SK-N-DZ (cell line): ENCODE measurements at regions not wholly inside any gene's neighbourhood (a gene's known extent, or its start where the extent isn't known, plus 50 kb on each side); places are given as distances from the start of the nearest gene placed in this dataset.
"Not testable (repeated sequence)": the region's sequence is repeated elsewhere in the genome, so short reads cannot be mapped to it uniquely, and the experiment has no call there.

Source experiments
- DNase-seq: peaks from one replicate; pipeline ENCODE4 v3.0.0-alpha.2; 2015; ENCODE audit warnings: low spot score

DNA sequence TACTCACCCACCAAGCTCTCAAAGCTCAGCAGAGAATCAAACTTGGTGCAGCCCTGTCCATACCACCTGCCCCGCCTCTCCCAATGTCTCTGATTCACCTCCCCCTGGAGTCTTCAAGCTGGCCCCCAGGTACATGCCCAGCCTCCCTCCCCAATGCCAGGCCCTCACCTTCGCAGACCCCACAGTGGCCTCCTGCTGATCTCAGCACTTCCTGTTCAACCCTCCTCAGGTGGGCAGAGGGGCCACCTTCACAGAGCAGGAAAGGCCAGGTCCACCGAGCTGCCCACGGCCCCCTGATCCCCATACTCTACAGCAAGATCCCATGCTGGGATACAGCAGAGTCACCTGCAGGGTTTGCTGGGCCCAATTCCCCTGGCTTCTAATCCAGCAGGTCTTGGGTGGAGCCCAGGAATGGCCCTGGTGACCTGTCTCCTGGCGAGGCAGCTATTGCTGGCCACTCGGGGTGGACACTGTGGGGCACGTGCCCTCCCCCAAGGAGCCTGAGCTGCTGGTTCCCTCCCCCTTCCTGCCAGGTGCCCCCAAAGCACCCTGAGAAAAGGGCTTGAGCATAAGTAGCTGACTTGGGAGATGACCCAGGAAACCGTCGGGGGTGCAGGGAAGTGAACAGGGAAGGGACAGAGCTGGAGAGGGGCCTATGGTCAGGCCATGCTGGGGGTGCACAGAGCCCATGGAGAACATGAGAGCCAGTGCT is 150.7 kb downstream of the BRD1 start:
- DNase-seq, result no peak

DNA sequence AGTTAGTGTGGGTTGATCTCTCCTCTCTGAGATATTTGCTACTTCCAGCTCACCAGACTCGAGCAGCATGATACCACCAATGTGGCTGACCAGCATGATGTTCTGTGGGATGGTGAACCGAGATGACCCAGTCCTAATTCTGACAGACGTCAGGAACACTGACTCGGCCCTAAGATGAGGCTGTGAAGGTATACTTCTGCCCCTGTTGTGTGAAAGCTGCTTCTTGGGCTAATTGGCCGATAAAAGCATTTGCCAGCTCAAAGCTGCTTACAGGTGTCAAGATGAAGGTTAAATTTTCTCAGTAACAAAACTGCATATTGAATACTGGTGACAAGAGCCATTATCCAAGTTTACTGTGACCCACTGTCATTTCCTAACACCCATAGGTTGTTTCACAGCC is 151.4 kb downstream of the BRD1 start:
- no peak for DNase-seq

DNA sequence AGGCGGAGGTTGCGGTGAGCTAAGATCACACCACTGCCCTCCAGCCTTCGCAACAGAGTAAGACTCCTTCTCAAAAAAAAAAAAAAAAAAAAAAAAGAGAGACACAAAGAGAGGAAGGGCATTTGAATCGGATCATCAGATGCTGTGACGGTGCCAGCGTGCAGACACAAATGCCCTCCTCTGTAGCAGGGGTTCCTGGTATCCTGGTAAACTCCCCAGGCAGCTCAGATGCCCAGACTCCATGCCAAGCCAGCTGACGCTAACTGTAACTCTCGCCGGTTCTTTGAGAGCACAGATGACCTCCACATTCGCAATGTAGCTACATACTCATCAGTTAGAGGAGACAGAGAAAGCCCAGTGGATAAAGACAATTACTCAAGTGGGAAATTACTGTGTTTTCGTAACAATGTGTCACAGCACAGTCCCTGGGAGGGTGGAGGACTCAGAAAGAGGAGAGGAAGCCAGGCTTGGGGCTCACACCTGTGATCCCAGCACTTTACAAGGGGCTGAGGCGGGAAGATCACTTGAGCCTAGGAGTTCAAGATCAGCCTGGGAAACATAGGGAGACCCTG is 153.1 kb downstream of the BRD1 start:
- no peak for DNase-seq

DNA sequence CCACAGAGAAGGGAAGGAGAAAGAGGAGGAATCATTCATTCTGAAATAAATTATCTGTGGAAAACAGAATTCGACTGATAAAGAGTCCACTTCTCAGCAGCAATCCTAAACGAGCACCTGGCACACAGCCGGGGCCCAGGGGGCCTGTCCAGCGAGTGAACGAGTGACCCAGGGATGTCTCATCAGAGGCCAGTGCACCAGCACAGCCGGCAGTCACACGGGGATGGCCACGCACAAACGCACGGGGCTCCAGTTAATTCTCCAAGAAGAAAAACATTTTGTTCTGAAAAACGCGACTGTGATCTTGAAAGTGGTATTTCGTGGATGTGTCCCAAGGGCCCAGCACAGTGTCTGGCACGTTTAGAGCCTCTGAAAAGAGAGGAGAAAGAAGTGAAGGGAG is 154.6 kb downstream of the BRD1 start:
- no peak for DNase-seq

DNA sequence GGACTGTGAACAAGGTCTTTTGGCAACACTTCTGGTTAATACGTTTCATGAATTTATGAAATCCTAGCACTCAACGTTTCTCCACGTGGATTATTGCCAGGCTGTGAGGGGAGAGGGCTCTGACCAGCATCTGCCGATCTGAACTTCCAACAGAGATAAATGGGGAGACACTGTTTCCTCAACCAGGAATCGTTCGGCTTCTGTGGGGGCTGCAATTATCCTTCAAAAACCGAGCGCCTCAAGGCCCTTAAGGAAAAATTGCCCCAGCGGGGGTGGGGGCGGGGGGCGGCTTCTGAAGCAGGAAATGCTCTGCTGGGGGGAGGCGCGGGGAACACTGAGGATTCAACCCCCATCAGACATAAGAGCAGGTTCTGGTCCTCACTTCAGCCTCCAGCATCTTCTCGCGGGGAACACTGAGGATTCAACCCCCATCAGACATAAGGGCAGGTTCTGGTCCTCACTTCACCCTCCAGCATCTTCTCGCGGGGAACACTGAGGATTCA is 155.6 kb downstream of the BRD1 start:
- DNase-seq, result no peak

DNA sequence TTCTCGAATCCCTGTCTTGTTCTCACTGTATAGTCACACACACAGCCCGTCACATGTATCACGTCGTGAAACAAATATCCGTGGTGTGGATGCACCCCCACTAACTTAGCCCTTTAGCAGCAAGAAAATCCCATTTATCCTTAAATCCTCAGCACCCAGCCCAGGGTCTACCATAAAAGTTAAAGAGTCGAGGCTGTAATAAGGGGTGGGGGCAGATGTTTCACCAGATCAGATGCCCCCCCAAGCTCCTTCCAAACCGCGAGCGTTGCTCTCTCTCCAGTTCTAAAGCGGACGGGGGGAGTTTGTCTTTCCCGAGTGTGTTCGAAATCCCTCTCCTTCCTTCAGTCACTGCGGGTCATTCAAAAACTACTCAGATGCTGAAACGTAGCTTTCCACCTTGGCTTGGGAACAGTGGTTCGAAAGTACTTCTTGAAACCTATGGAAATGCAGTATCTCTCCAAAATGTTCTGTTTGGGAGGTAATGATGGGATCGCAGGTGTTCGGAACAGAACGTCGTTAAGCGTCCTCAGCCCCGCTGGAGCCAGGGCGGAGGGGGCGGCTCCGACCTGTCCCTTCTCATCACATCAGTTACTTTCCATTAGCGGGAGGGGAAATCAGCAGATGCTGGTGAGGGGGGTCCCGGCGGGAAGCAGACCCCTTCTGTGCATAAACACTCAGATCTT is 156.2 kb downstream of the BRD1 start:
- no peak for DNase-seq

DNA sequence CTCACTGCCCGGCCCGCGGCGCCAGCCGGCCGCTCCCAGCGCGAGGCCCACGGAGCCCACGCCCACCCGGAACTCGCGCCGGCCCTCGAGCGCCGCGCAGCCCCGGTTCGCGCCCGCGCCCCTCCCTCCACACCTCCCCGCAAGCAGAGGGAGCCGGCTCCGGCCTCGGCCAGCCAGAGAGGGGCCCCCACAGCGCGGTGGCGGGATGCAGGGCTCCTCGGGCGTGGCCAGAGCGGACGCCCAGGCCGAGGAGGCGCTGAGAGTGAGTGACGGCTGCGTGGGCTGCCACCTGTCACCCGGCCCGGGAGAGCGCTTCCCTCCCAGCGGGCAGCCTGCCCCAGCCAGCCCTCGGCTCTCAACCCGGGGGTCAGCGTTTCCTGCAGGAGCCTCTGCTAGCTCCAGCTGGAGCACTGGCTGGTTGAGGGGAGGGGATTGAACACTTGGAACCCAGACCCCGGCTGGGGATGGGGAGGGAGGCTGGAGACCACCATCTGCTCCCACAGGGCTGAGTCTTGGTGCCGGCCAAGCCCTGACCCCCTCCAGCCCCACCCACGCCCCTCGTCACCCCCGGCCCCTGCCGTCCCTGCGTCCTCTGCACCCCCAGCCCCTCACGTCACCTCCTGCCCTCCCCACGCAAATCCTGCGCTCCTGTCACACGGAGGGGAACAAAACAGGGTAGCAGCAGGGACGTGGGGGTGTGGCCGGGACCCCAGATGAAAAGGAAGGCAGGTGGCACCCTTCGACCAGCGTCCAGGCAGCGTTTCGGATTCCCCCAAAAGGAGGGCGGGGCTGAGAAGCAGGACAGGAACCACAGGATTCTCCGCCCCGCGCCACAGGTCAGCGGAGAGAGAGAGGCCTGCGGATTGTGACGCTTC is 157.0 kb downstream of the BRD1 start:
- DNase-seq, result no peak

DNA sequence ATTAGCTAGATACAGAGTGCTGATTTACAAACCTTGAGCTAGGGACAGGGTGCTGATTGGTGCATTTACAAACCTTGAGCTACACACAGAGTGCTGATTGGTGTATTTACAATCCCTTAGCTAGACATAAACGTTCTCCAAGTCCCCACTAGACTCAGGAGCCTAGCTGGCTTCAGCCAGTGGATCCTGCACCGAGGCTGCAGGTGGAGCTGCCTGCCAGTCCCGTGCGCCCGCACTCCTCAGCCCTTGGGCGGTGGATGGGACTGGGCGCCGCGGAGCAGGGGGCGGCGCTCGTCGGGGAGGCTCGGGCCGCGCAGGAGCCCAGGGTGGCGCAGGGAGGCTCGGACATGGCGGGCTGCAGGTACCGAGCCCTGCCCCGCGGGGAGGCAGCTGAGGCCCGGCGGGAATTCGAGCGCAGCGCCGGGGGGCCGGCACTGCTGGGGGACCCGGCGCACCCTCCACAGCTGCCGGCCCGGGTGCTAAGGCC is 157.7 kb downstream of the BRD1 start:
- DNase-seq, result not testable (repeated sequence)

DNA sequence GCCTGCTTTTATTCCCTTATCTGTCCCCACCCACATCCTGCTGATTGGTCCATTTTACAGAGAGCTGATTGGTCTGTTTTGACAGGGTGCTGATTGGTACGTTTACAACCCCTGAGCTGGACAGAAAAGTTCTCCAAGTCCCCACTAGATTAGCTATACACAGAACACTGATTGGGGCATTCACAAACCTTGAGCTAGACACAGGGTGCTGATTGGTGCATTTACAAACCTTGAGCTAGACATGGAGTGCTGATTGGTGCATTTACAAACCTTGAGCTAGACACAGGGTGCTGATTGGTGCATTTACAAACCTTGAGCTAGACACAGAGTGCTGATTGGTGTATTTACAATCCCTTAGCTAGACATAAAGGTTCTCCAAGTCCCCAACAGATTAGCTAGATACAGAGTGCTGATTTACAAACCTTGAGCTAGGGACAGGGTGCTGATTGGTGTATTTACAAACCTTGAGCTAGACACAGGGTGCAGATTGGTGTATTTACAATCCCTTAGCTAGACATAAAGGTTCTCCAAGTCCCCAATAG is 158.2 kb downstream of the BRD1 start:
- not testable (repeated sequence) for DNase-seq

DNA sequence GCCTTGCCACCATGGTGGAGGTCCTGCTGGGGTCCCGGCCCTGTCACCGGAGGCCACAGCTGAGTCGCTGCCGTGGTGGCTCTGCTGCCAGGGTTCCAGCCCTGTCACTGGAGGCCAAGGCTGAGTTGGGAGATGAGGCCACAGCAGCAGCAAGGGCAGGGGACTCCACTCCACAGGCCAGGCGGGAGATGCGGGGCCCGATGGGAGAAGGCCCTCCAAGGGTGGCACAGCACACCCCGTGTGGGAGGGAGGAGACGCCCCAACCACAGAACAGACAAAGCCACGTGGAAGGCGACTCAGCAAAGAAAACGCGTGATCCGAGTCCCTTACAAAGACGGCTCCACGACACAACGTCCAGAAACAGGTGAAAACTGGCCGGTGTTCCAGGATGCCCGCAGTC is 159.3 kb downstream of the BRD1 start:
- DNase-seq, result no peak

DNA sequence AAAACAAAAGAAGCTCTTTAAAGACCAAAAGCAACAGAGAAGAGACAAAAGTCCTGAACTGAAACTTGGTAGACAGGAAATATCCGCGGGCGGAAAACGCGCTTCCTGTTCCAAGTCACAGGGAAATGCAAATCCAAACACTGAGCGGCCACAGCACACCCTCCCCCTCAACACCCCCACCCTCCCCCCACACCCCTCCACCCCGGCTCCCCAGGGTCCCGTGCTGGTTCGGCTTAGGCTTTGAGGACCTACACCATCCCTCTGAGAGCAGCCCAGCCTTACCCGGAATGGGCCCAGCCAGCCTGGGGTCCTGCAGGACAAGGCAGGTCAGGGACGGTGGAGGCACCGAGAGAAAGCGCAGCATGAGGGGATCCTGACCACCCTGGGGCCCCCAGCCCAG is 160.4 kb downstream of the BRD1 start:
- DNase-seq, result no peak

DNA sequence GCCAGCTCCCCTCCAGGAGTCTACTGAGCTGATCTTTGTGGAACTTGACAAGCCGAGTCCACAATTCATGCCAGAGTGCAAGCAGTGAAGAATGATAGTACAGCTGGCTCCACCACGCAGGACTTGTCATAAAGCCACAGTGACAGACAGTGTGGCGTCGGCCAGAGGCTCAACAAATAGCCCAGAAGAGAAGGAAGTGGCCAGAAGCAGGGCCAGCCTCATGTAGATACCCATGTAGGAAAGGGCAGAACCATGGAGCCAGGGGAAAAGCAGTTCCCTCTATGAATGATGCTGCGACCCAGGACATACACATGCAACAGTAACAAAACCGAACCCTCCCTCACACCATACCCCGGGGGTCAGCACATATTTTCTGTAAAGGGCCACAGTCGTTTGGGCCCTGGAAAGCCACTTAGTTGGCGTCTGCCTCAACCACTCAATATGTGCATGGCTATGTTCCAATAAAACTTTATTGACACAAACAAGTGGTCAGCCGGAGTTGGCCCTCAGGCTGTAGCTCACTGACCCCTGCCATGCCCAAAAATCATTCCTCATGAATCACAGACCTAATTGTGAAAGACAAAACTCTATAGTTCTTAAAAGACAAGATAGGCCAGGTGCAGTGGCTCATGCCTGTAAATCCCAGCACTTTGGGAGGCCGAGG is 161.4 kb downstream of the BRD1 start:
- no peak for DNase-seq

DNA sequence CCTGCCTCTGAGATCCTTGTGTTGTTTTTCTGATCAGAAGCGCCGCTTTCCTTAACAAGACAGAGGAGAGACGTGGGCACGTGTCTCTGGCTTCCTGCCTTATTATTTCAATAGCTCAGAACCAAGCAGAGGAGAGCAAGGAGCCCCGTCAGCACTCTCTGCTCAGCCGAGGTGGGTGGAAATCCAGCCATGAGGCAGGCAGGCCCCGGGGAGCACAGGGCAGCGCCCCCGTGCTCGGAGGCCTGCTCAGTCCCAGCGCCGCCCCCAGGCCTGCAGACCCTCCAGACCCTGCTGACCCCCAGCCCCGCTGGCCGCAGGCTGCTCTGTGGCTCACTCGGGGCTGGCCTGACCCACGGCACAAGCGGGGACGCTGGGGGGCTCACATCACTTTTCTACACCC is 162.8 kb downstream of the BRD1 start:
- no peak for DNase-seq

DNA sequence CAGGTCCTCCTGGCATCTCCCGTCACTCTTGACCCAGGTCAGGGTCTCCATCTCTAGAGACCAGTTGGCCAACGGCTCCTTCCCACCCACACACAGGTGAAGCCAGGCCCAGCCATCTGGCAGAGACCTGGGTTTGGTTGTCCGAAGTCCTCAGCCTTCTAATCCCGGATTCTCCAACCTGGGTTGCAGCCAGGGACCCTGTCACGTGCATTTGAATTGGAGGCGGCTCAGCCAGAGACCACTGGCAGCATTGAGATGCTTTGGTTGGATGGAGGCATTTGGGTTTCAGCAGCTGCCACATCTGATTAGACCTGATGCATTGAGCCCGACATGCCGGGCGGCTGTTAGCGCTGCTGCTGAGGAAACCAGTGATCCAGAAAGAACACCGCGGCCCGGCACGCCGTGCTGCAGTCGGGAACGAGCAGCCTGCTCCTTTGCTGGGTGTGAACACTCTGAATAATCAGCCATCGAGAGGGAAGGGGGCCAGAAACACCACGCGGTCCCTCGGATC is 163.2 kb downstream of the BRD1 start:
- DNase-seq, result no peak

DNA sequence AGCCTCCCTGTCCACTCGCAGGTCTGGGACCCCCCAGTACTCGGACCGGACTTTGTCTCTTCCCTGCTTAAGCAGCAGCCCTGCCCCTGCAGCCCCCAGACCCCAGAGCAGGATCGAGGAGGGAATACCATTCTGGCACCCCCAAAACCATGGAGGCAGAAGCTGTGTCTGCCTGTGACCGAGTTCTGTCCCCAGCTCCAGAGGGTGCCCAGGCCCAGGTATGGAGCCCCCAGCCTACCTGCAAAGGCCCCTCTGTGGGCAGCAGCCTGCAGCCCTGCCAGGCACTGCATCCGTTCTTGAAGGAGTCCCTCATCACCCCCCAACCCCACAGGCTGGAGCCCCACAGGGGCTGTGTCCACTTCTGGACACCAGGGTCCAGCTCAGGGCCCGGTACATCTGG is 163.8 kb downstream of the BRD1 start:
- DNase-seq, result no peak

DNA sequence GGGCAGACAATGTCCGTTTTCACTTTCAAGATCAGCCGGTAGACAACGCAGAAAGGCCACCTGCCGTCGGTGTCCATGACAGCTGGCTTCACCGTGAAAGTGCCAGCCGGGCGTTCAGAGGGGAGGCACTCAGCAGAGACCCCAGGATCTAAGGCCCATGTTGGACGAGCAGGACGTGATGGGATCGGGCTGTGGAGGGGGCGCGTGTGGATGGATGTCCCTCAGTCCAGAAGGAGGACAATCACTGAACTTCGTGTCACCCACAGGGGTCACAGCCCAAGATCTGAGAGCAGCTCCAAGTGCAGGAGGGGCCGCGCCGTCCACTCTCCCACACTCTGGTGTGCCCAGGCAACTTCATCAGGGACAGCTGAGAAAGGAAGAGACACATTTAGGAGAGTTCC is 164.4 kb downstream of the BRD1 start:
- DNase-seq, result no peak

DNA sequence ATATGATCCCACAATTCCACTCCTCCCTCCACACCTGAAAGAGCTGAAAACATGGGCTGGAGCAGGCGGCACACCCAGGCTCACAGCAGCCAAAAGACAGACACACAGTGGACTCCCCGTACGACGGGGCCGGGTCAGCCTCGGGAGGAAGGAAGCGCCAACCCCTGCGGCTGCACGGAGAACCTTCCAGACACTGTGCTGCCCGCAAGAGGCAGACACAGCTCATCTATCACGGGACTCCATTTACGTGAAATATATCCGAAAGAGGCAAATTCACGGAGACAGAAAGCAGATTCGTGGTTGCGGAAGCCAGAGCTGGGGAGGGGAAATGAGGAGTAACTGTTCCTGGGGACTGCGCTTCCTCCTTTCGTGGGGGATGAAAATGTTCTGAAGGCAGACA is 165.0 kb downstream of the BRD1 start:
- no peak for DNase-seq

DNA sequence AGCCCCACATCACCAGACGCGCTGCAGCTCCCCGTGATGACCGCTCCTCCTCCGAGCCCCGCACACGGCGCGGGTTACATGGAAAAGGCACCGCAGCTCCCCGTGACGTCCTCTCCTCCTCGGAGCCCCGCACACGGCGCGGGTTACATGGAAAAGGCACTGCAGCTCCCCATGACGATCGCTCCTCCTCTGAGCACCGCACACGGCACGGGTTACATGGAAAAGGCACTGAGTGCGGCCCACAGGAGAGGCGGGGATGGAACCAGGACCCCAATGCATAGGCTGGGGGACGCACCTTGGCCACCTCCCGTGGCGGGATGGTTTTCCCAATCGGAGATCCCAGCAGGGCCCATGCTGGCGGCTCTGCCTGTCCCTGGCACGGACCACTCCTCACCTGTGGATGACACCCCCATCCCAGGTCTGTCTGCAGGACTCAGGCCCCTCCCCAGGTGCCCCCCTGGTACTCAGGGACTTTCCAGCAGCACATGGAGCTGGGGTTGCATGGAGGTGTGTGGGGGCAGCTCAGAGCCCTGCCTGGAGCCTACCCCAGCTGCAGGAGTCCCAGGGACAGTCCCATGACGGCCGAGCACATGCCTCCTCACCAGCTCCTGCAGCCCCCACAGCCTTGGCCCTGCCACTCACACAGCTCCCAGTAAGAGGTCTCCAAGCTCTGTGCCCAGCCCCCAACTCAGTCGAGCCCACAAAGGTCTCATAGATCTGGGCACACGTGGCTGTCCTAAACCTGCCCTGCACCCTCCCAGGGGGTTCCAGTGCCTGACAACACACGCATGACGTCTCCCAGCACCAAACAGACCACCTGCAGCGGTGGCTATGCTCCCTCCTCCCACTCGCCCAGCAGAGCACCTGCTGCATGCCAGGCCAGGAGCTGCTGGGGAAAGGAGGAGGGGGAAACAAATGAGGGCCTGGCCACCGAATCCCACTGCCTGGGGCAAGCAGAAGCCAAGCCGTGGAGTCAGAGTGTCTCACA is 166.6 kb downstream of the BRD1 start:
- no peak for DNase-seq

DNA sequence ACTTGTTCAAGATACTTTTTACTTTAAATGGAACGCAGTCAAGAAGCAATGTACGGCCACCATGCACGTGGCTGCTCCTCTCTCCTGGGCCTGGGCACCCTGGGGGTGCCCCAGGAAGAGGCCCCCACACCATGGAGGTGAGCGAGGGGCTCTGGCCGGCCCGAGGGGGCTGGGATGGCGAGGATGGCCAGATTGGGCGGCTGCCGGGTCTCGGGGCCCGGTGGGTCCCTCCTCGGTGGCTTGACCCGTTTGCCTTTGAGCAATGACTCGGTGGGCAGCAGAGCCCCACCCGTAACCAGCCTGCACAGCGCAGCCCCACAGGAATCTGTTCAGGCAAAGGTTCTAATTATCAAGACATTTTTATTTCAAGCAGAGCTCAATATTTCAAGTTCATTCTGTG is 167.4 kb downstream of the BRD1 start:
- DNase-seq, result no peak

DNA sequence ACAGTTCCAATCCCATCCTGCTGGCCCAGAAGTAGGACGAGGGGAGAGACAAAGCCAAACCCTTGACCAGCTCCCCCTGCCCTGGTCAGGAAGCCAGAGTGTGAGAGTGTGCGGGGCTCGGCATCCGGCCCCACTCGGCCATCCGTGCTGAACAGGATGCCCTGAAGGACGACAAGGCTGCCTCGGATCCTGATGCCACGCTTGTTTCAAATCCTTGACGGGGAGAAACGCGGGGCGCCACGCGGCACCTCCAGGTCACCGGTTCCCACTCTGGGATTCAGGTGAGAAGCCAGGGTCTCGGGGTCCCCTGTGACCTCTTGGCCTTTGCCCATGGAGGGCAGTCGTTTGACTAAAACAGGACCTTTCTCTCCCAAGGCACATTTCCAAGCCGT is 167.8 kb downstream of the BRD1 start:
- no peak for DNase-seq
